ENCODE measurements at regions not wholly inside any gene's neighbourhood (a gene's known extent, or its start where the extent isn't known, plus 50 kb on each side); places are given as distances from the start of the nearest gene placed in this dataset.

GRCh38 chr6:14695579-14695978 is 550.3 kb upstream of the JARID2 start:
- Histone ChIP-seq H3K4me3 (no peak overlapping the region), H3K36me3 (no peaks in the 10 kb centered on the region), H3K27me3 (no peaks in the 10 kb centered on the region), H3K27ac (no peak overlapping the region), H3K4me1 (no peaks in the 10 kb centered on the region), H3K9me3 (no peaks in the 10 kb centered on the region)
- DNase-seq, result no peak
- intact Hi-C loops (cut with DNase I; ENCODE audit: low total_unique reads), result no loop called here
- 82 to 90% (median 84%) methylated on average over 6 of the region's 6 CpGs for WGBS, 5 donors
- no peak for TF ChIP-seq CTCF (IDR thresholded peaks at IDR 0.05)
- TF ChIP-seq POLR2A (IDR thresholded peaks at IDR 0.05), result no peak
- TF ChIP-seq EP300 (IDR thresholded peaks at IDR 0.05), result no peak
- TF ChIP-seq POLR2AphosphoS5 (IDR thresholded peaks at IDR 0.05), result no peak

- 93 to 98% (median 94%) methylated on average over 4 of the region's 4 CpGs for WGBS, 5 donors
- Histone ChIP-seq H3K27me3 (no peaks in the 10 kb centered on the region), H3K36me3 (no peaks in the 10 kb centered on the region), H3K9me3 (no peaks in the 10 kb centered on the region), H3K27ac (no peak overlapping the region), H3K4me3 (no peak overlapping the region), H3K4me1 (no peaks in the 10 kb centered on the region)
- TF ChIP-seq CTCF (IDR thresholded peaks at IDR 0.05) (no peak), POLR2AphosphoS5 (IDR thresholded peaks at IDR 0.05) (no peak), POLR2A (IDR thresholded peaks at IDR 0.05) (no peak), EP300 (IDR thresholded peaks at IDR 0.05) (no peak)
- intact Hi-C loops (cut with DNase I; ENCODE audit: low total_unique reads), result no loop called here
- no peak for DNase-seq
Measured at GRCh38 chr6:14696367-14696766, 549.5 kb upstream of the JARID2 start.

GRCh38 chr6:14697427-14697826 is 548.4 kb upstream of the JARID2 start:
- Histone ChIP-seq H3K4me3 (no peak overlapping the region), H3K4me1 (no peaks in the 10 kb centered on the region)

GRCh38 chr6:14699803-14700601 is 545.9 kb upstream of the JARID2 start:
- Histone ChIP-seq H3K27me3 (no peaks in the 10 kb centered on the region), H3K36me3 (no peaks in the 10 kb centered on the region), H3K4me3 (no peak overlapping the region), H3K9me3 (no peaks in the 10 kb centered on the region), H3K27ac (no peak overlapping the region), H3K4me1 (peaks cover 0 to 3% (median under 1%) of the 10 kb centered on the region in 4 donors)
- intact Hi-C loops (cut with DNase I; ENCODE audit: low total_unique reads), result no loop called here
- WGBS, 5 donors, result 82 to 88% (median 85%) methylated on average over 8 of the region's 8 CpGs
- no peak for DNase-seq
- TF ChIP-seq EP300 (IDR thresholded peaks at IDR 0.05) (no peak), CTCF (IDR thresholded peaks at IDR 0.05) (no peak), POLR2A (IDR thresholded peaks at IDR 0.05) (no peak), POLR2AphosphoS5 (IDR thresholded peaks at IDR 0.05) (no peak)

More at GRCh38 chr6:14697427-14697826, 548.4 kb upstream of the JARID2 start:
- Histone ChIP-seq H3K27ac (no peak overlapping the region), H3K27me3 (no peaks in the 10 kb centered on the region), H3K36me3 (no peaks in the 10 kb centered on the region), H3K9me3 (no peaks in the 10 kb centered on the region)
- DNase-seq, result no peak
- intact Hi-C loops (cut with DNase I; ENCODE audit: low total_unique reads), result no loop called here
- WGBS, 5 donors, result 91 to 96% (median 95%) methylated on average over 2 of the region's 2 CpGs
- TF ChIP-seq CTCF (IDR thresholded peaks at IDR 0.05), result no peak
- TF ChIP-seq POLR2AphosphoS5 (IDR thresholded peaks at IDR 0.05), result no peak
- TF ChIP-seq POLR2A (IDR thresholded peaks at IDR 0.05), result no peak
- TF ChIP-seq EP300 (IDR thresholded peaks at IDR 0.05), result no peak
